GM19397 (cell line): ENCODE measurements at regions not wholly inside any gene's neighbourhood (a gene's known extent, or its start where the extent isn't known, plus 50 kb on each side); places are given as distances from the start of the nearest gene placed in this dataset.
A peak's percentile ranks its signal among the peaks of the same experiment; 100 is the strongest.

Experiments used
- ATAC-seq: cut with Tn5 transposase; IDR thresholded peaks from one replicate; pipeline ENCODE4 v1.9.1; 2021; ENCODE audit warnings: mild to moderate bottlenecking, moderate library complexity; ENCODE audit not compliant: unreplicated experiment

GRCh38 chr11:80424012-80424695 is 983.3 kb upstream of the TENM4 start:
- peak; percentile 62 for ATAC-seq

GRCh38 chr11:80420374-80420773 is 979.5 kb upstream of the TENM4 start:
- no peak for ATAC-seq

GRCh38 chr11:80417681-80418080 is 976.9 kb upstream of the TENM4 start:
- ATAC-seq, result no peak

DNA sequence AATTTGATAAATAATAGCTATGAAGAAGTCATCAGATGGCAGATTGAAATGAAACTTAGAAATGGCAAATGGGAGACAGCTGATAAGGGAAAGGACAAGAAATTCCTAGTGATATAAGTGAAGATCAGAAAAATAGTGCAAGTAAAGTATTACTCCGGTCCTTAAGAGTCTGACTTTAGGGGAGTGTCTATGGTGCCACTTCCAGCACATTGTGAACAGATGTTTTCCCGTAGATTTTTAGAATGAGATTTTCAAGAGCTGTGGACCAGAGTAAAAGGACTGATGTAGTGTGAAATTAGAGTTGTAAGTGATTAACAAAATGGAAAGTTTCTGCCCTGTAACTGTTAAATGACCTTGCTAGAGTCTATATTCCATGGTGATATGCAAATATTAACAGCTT is 974.8 kb upstream of the TENM4 start:
- no peak for ATAC-seq

DNA sequence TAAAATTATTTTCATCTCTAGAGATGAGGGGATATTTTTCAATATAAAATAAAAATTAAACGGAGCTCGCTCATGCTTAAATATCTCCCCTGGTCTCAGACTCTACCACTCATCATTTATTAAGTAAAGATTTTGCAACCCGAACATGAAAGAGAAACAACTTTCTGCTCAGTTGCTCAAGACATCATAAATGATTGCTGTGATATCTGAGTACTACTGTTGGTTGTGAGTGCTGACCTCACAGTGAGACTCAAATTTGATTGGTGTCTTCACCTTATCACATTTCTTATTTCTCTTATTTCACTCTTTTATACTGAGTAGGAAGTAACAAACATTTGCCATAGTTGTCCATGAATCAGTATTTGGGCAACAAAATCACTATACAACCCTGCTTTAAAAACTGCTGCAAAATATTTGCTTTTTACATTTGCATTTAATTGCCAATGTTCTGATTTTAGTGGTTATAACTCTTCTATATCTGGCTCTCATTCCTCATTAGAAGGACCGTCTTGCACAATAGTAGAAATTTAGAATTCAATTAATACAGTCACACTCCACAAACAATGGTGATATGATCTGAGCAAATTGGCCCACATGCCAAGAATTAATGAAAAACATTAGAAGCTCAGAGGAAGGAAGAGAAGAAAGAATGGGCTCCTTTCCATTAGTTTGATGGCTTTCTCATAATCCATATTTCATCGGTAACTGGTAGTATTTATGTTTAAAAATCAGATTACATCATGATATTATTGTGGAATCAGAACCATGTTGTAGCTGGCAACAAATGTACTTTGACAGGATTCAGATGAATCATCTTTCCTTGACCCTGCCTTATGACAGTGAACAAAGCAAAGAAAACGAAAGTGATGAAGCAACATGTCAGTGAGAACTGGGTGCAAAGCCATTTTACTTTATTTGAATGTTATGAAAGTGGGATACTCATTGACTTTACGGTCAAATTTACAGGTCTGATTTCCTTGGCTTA is 973.6 kb upstream of the TENM4 start:
- ATAC-seq, result no peak

DNA sequence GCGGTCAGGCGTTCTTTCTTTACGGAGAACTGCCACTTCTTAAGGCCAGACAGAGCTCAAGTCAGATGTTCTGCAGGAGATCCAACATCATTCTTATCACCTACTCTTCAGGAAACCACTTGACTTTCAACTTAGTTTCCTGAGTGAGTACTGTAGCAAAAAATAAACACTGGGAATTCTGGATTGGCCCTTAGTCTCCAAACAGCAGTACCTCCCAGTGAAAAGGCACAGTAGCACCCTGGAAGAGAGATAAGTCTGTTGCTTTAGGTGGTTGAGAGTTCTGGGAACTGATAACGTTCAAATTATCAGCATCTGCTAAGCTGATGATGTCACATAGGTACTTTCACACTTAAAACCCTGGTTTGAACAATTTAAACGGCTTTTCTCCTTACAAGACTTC is 971.8 kb upstream of the TENM4 start:
- ATAC-seq, result no peak

- no peak for ATAC-seq
Observed at GRCh38 chr11:80393210-80393609, 952.4 kb upstream of the TENM4 start.

DNA sequence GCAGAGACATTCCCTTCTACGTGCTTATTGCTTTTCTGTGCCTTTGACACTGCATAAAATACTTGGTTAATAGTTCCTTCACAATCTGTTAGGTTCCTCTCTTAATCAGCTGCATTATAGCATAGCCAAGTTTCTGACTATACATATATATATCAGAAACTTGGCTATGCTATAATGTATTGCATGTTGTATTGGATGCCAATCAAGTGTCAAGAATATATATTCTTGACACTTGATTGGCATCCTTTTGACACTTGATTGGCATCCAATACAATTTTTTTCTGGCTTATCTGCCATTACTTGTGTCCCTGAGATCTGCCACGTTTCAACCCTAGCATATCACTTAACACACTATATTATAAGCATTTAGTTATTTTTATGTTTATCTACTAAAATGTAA is 949.7 kb upstream of the TENM4 start:
- ATAC-seq, result no peak

- no peak for ATAC-seq
Observed at GRCh38 chr11:80388536-80388935, 947.7 kb upstream of the TENM4 start.

- ATAC-seq, result no peak
Observed at GRCh38 chr11:80388130-80388529, 947.3 kb upstream of the TENM4 start.

DNA sequence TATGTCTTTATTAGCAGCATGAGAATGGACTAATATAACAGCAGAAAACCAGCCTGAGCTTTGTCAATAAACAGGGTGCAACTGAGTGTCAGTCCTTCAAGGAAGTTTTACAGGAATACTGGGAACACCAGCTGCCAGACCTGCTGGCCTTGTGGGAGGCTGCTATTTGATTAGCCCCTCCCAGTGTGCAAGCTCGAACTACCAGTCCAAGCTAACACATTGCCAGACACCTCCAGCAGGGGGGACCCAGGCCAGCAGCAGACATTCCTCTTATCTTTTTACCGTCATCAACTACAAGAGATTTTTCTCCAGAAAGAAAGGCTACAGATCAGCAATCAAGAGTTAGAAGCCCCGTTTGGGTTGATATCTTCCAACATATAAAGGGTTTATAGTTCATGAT is 942.8 kb upstream of the TENM4 start:
- ATAC-seq, result no peak

DNA sequence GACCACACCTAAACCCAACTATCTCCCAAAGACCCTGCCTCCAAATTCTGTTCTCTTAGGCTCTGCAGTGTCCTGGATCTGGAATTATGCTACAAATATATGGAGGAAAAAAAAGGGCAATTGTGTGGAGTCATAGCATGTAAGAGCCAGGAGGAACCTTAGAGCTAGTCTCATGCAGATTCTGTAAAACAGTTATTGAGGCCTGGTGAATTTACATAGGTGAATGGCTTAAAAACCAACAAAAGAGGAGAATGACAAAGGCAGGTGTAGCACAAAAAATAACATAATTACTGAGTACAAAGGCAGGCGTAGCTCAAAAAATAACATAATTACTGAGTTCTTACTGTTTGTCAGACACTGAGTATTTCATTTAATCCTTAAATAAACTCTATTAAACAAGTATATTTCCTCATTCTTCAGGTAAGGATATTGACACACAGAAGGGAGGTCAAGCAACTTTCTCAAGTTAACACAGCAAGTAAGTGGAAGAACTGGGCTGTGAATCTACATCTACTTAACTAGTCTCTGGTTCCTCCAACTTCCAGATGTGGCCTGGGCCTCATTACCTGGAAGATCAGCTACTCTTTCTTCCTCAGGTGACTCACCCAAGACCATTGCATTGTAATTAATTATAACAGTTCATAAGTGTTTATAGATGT is 938.9 kb upstream of the TENM4 start:
- no peak for ATAC-seq

DNA sequence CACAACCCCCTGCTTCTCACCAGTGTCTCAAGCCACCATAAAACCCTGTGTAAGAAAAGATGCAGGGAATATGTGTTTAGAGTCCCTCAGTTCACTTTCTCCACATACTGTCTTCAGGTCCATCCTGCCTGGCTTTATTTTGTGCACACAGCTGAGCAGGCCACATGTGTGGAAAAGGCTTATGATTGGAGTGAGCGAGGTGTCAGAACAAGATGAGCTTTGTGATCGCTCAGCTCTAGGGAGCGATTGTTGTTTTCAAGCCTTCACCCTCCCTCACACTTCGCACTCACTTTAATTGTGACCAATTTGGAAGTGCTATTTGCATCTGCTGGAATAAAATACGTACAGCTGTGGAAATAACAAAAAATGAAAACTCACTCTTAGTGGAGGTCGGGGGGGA is 931.1 kb upstream of the TENM4 start:
- ATAC-seq, result no peak

- no peak for ATAC-seq
Observed at GRCh38 chr11:80365980-80366379, 925.1 kb upstream of the TENM4 start.

DNA sequence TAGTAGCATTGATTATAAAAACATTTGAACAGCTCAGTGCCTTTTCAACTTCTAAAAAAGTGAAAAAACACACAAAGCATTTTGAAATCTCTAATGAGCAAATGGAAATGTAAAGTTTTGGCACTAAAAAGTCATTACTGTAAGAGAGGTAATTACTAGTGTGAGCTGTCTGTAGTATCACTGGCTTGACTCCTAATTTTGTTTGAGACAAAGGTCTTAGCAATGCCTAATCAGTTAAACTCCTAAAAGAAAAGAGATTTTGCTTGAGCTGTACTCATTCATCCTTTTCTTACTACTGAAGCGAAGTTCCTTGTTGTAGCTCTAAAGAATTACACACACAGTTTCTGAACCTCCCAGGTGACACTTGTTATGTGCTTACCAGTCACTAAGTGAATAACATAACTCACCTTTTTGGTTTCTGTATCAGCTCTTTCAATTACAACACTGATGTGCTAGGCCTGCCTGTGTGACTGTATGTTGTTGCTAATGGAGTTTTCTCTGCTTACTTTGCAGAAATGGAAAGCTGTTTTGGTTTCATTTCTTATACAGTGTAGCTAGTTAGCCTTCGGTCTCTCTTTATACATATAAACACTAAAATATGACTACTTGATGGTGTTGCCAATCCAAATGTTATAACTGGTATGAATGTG is 924.4 kb upstream of the TENM4 start:
- ATAC-seq, result peak; percentile 54

DNA sequence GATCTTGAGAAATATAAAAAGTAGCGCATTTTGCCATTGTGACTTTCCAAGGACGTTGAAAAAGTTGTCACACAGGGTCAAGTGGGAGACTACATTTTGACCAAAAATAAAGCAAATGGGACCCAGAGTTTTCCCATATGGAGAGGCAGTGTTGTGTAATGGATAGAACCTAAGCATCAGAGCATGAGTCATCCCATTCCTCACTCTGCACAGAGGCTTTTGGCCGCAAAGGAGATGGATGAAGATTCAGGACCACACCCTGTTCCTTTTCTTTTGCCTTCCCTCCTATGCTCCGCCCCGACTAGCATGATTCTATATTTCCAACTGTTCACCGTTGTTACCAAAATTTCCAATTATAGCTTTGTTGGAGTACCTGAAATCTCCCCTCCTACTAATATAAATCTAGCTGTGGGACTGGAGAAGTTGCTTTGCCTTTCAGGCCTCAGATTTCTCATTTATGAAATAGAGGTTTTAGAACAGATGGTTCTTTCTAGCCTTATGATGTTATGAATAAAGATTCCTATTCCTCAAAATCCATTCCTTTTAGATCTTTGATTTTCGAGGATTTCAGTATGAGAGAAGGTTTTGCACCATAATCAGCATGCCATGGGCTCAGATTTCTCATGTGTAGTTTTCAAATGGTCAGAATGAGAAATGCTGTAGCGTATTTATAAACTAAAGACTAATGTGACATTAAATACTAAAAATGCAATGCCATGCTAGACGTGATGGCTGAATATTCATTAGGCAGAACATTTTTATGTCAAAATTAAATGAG is 921.9 kb upstream of the TENM4 start:
- ATAC-seq, result no peak

DNA sequence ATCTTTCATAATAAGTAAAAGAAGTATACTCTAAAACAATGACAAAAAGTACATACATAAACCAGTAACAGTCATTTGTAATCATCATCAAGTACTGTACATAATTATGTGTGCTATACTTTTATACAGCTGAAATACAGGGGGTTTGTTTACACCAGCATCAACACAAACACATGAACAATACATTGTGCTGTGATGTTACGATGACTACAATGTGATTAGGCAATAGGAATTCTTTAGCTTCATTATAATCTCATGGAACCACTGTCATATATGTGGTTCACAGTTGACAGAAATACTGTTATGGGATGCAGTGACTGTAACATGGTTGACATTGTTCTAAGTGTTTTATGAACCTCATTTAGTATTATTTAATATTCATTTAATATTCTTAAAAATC is 914.4 kb upstream of the TENM4 start:
- no peak for ATAC-seq

DNA sequence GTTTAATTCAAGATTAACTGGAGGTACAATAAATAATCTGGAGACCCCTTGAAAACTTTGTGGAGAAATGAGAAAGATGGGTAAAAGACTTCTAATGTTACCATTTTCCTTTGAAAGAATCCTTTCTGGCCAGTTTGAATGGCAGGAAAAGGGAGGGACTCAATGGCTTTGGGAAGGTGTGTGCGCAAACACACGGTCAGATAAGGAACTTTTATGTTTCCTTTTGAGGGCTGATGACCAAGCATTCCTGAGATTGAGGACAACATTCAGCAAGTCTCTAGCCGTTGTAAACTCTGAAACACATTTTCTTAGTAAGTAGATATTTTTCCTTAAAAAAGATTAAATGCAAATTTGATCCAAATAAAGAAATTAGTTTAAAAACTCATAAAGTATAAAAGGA is 909.7 kb upstream of the TENM4 start:
- ATAC-seq, result no peak

DNA sequence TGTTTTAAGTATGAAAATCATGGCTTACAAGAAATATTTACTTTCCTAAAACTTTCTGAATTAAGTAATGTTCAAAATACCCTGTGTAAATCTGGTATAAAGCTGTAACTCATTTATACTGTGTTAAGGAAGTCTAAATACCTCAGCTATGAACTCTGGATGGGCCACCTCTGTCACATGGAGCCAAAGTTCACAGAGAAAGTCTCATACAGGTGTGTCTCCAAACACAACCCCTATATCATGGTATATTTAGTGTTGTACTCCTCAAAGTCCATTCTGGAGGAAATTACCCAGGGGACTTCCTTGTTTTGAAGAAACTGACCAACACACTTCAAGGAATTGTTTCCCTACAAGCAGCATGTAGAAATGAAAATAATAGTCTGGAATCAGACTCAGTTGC is 909.2 kb upstream of the TENM4 start:
- no peak for ATAC-seq

GRCh38 chr11:80346353-80347059 is 905.7 kb upstream of the TENM4 start:
- no peak for ATAC-seq
